Spleen (tissue), 11 donors: ENCODE measurements at regions not wholly inside any gene's neighbourhood (a gene's known extent, or its start where the extent isn't known, plus 50 kb on each side); places are given as distances from the start of the nearest gene placed in this dataset.

Source experiments
- DNase-seq: peaks from one replicate; pipeline ENCODE4 v3.0.0-alpha.2; 2020
- H3K27ac ChIP-seq, 8 donors: fragments of 200-600 bp; sonication (generic) in 7 of 8; 1 replicate in 4 of 8; 2 replicates in 4 of 8; pipeline versions ENCODE4 v1.5.0 to v1.8.0; 2016 to 2021; ENCODE audit warnings: inconsistent platforms in 4 of 8, mild to moderate bottlenecking in 4 of 8, moderate library complexity in 1 of 8
- H3K27me3 ChIP-seq, 7 donors: fragments of 200-600 bp; sonication (generic) in 6 of 7; replicated peaks in 1 of 7; 1 replicate in 4 of 7; 2 replicates in 3 of 7; pipeline versions ENCODE4 v1.5.0 to v1.8.0; 2016 to 2021; ENCODE audit warnings: inconsistent platforms in 3 of 7, mild to moderate bottlenecking in 1 of 7
- H3K36me3 ChIP-seq, 6 donors: fragments of 200-600 bp; sonication (generic) in 5 of 6; 1 replicate in 4 of 6; 2 replicates in 2 of 6; pipeline versions ENCODE4 v1.5.0 to v1.8.0; 2016 to 2021; ENCODE audit warnings: inconsistent platforms in 2 of 6
- H3K4me1 ChIP-seq, 6 donors: fragments of 200-600 bp; sonication (generic) in 5 of 6; 1 replicate in 3 of 6; 2 replicates in 3 of 6; pipeline versions ENCODE4 v1.5.0 to v1.8.0; 2016 to 2021; ENCODE audit warnings: inconsistent platforms in 3 of 6
- H3K4me3 ChIP-seq, 8 donors: fragments of 200-600 bp; sonication (generic) in 7 of 8; 1 replicate in 4 of 8; 2 replicates in 4 of 8; pipeline versions ENCODE4 v1.5.0 to v1.8.0; 2016 to 2021; ENCODE audit warnings: inconsistent platforms in 4 of 8, mild to moderate bottlenecking in 4 of 8, moderate library complexity in 2 of 8
- H3K9me3 ChIP-seq, 8 donors: fragments of 200-600 bp; sonication (generic) in 7 of 8; 1 replicate in 4 of 8; 2 replicates in 4 of 8; pipeline versions ENCODE4 v1.5.0 to v1.8.0; 2016 to 2021; ENCODE audit warnings: inconsistent platforms in 4 of 8
- CTCF ChIP-seq, 11 experiments: fragments of 200-600 bp in 7 of 11; fragments of 450-650 bp in 4 of 11; sonication (generic) in 4 of 11; IDR thresholded peaks in 8 of 11; conservative IDR thresholded peaks in 3 of 11; 1 replicate in 7 of 11; 2 replicates in 4 of 11; pipeline versions ENCODE4 v1.4.0 to v1.8.0; 2016 to 2021; ENCODE audit warnings: antibody characterized with exemption in 11 of 11, inconsistent platforms in 4 of 11, mild to moderate bottlenecking in 1 of 11
- POLR2A ChIP-seq, 3 donors: fragments of 450-650 bp; IDR thresholded peaks; one replicate each; pipeline ENCODE4 v1.5.1; 2017; ENCODE audit warnings: antibody characterized with exemption in 3 of 3, mild to moderate bottlenecking in 1 of 3
- POLR2AphosphoS5 ChIP-seq, 3 donors: sonication (generic); formaldehyde crosslinking; IDR thresholded peaks; one replicate each; pipeline ENCODE4 v1.5.1; 2017; ENCODE audit warnings: antibody characterized with exemption in 3 of 3
- WGBS, 5 donors: extraction: QIAGEN DNeasy Blood & Tissue Kit in 3 of 5; methylation state at CpG; one replicate each; pipeline versions ENCODE4 v1.1.5 to v1.1.7; 2013 to 2018; 5-methylcytosine and 5-hydroxymethylcytosine counted together
- intact Hi-C: fragments of 100-400 bp; cut with DNase I; formaldehyde crosslinking; loops from one replicate; pipeline ENCODE4 v1.15.0; 2023; ENCODE audit warnings: low total_unique reads
- donor health status: healthy with polysubstance abuse.
- donor health status: DM: no; HTN: no; CAD: no; lungs with moderate emphysema.
- donor health status: DM: no; HTN: no; CAD: no.
- donor health status: Bipolar disorder and iron deficiency.
- donor health status: healthy.
- donor health status: DM: no; HTN: no; CAD: no.
- donor health status: DM: yes; HTN: yes; CAD: no.

- TF ChIP-seq POLR2A (IDR thresholded peaks at IDR 0.05), result no peak
- TF ChIP-seq CTCF (IDR thresholded peaks at IDR 0.05 in 8 of 11, conservative IDR thresholded peaks at IDR 0.05 in 3 of 11), result no peak
- no peak for TF ChIP-seq POLR2AphosphoS5 (IDR thresholded peaks at IDR 0.05)
- intact Hi-C loops, result no loop called here
- no peak overlapping the region for H3K4me3 ChIP-seq
- H3K9me3 ChIP-seq, result no peaks in the 10 kb centered on the region
- DNase-seq, result no peak
- H3K4me1 ChIP-seq, result no peaks in the 10 kb centered on the region
- peaks cover 0 to 16% (median 0%) of the 10 kb centered on the region in 7 donors for H3K27me3 ChIP-seq
- no peaks in the 10 kb centered on the region for H3K36me3 ChIP-seq
- WGBS, 5 donors, result 28 to 34% (median 31%) methylated on average over 2 of the region's 2 CpGs
- no peak overlapping the region for H3K27ac ChIP-seq
Observed at GRCh38 chr2:136517716-136518115, 247.6 kb upstream of the THSD7B start.

- intact Hi-C loops, result no loop called here
- Histone ChIP-seq H3K4me3 (no peak overlapping the region), H3K27ac (no peak overlapping the region), H3K36me3 (no peaks in the 10 kb centered on the region), H3K9me3 (no peaks in the 10 kb centered on the region), H3K27me3 (peaks cover 0 to 28% (median 0%) of the 10 kb centered on the region in 7 donors), H3K4me1 (no peaks in the 10 kb centered on the region)
- no peak for DNase-seq
- no peak for TF ChIP-seq POLR2AphosphoS5 (IDR thresholded peaks at IDR 0.05)
- TF ChIP-seq CTCF (IDR thresholded peaks at IDR 0.05 in 8 of 11, conservative IDR thresholded peaks at IDR 0.05 in 3 of 11), result no peak
- TF ChIP-seq POLR2A (IDR thresholded peaks at IDR 0.05), result no peak
Observed at GRCh38 chr2:136510244-136510643, 255.1 kb upstream of the THSD7B start.

- Histone ChIP-seq H3K36me3 (no peaks in the 10 kb centered on the region), H3K4me3 (no peak overlapping the region), H3K9me3 (no peaks in the 10 kb centered on the region), H3K27ac (no peak overlapping the region), H3K27me3 (peaks cover 0 to 11% (median 0%) of the 10 kb centered on the region in 7 donors), H3K4me1 (no peaks in the 10 kb centered on the region)
- TF ChIP-seq POLR2AphosphoS5 (IDR thresholded peaks at IDR 0.05), result no peak
- no peak for TF ChIP-seq POLR2A (IDR thresholded peaks at IDR 0.05)
- no peak for TF ChIP-seq CTCF (IDR thresholded peaks at IDR 0.05 in 8 of 11, conservative IDR thresholded peaks at IDR 0.05 in 3 of 11)
- WGBS, 5 donors, result 65 to 72% (median 69%) methylated on average over 3 of the region's 3 CpGs
- intact Hi-C loops, result no loop called here
- DNase-seq, result no peak
Observed at GRCh38 chr2:136505462-136505861, 259.9 kb upstream of the THSD7B start.

- no peaks in the 10 kb centered on the region for H3K36me3 ChIP-seq
- intact Hi-C loops, result no loop called here
- no peak overlapping the region for H3K4me3 ChIP-seq
- peaks cover 0 to 5% (median 0%) of the 10 kb centered on the region in 7 donors for H3K27me3 ChIP-seq
- H3K9me3 ChIP-seq, result no peaks in the 10 kb centered on the region
- DNase-seq, result no peak
- no peaks in the 10 kb centered on the region for H3K4me1 ChIP-seq
- TF ChIP-seq POLR2AphosphoS5 (IDR thresholded peaks at IDR 0.05) (no peak), CTCF (IDR thresholded peaks at IDR 0.05 in 8 of 11, conservative IDR thresholded peaks at IDR 0.05 in 3 of 11) (no peak), POLR2A (IDR thresholded peaks at IDR 0.05) (no peak)
- H3K27ac ChIP-seq, result no peak overlapping the region
Observed at GRCh38 chr2:136502660-136503059, 262.7 kb upstream of the THSD7B start.
